ENCODE measurements at regions not wholly inside any gene's neighbourhood (a gene's known extent, or its start where the extent isn't known, plus 50 kb on each side); places are given as distances from the start of the nearest gene placed in this dataset.

DNA sequence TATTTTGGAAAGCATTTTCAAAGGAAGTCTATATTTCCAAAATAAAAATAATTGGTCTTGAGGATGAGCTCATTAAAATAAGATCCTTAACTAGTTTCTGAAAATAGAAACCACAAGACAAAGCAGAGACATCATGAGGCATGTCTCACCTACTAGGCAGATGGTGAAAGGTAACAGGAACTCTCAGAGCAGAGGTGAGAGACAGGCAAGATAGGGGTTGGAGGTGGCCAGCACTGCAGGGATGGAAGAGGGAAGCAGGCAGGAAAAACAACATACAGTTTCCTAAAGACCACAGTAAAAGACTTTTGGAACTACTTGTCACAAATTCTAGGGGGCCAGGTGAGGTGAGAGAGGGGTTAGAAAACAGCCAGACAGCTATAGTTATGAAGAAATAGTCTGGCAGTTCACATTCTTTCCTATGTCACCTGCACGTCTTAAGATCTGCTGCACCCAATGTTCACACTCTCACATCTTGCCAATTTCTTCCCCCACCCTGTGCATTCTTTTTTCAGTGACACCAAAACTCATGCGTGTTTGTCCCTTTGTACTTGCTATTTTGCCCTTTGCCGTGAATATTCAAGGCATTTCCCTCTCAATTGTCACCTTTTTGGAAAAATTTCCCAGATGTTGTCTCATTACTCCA, 341.7 kb upstream of the KITLG start:
- H3K9ac ChIP-seq (ENCODE audit: low read depth, low read length), result no peak overlapping the region
- no peaks in the 10 kb centered on the region for H3K27me3 ChIP-seq (ENCODE audit: insufficient read depth, low read length)
- WGBS, result 70% methylated on average over 3 of the region's 3 CpGs
- H3K36me3 ChIP-seq (ENCODE audit: insufficient read depth, low read length), result no peaks in the 10 kb centered on the region
- 0 out of 2 replicates have a peak, but pooled peaks cover 5% of the 10 kb centered on the region for H3K9me3 ChIP-seq (ENCODE audit: insufficient read depth, low read depth, low read length)
- no peak overlapping the region for H3K27ac ChIP-seq (ENCODE audit: low read depth, low read length)
- H3K4me3 ChIP-seq (ENCODE audit: low read length), result no peak overlapping the region
- H3K4me1 ChIP-seq (ENCODE audit: insufficient read depth, low read length), result peaks cover 25% of the 10 kb centered on the region

DNA sequence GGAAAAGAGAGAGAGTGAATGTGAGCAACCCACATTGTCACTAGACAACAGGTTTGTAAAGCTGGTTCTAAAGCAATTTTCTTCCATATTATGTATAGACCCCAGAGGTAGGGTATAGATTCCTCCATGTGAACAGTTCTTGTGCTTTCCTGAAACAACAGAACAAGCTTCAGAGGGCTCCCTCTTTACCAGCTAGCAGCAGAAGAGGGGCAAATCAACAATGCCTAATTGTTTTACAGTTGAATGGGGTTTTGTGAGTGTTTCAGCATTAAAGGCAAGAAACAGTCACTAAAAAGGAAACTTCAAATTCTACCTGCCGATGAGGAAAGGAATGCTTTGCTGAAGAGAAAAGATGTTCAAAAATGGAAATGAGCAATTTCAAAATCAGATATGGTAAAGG, 341.2 kb upstream of the KITLG start:
- no peak overlapping the region for H3K27ac ChIP-seq (ENCODE audit: low read depth, low read length)
- 54% methylated on average over 1 of the region's 1 CpG for WGBS
- peaks cover 25% of the 10 kb centered on the region for H3K4me1 ChIP-seq (ENCODE audit: insufficient read depth, low read length)
- H3K9me3 ChIP-seq (ENCODE audit: insufficient read depth, low read depth, low read length), result 0 out of 2 replicates have a peak, but pooled peaks cover 5% of the 10 kb centered on the region
- no peak overlapping the region for H3K9ac ChIP-seq (ENCODE audit: low read depth, low read length)
- H3K27me3 ChIP-seq (ENCODE audit: insufficient read depth, low read length), result no peaks in the 10 kb centered on the region
- H3K36me3 ChIP-seq (ENCODE audit: insufficient read depth, low read length), result no peaks in the 10 kb centered on the region
- H3K4me3 ChIP-seq (ENCODE audit: low read length), result no peak overlapping the region

DNA sequence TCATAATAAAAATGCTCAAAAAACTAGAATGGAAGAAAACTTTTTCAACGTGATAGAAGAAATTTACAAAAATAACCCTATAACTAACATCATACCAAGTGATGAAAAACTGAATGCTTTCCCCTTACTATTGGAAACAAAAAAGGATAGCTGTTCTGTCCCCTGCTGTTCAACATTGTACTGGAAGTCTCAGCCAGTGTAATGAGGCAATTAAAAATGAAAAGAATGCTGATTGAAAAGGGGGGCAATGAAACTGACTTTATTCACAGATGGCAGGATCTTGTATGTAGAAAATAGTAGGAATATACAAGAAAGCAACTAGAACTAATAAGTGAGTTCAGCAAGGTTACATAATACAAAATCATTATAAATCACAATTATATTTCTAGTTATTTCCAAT, 337.9 kb upstream of the KITLG start:
- 100% methylated on average over 1 of the region's 1 CpG for WGBS
- no peak overlapping the region for H3K27ac ChIP-seq (ENCODE audit: low read depth, low read length)
- H3K4me1 ChIP-seq (ENCODE audit: insufficient read depth, low read length), result peaks cover 25% of the 10 kb centered on the region
- H3K4me3 ChIP-seq (ENCODE audit: low read length), result no peak overlapping the region
- no peaks in the 10 kb centered on the region for H3K36me3 ChIP-seq (ENCODE audit: insufficient read depth, low read length)
- no peaks in the 10 kb centered on the region for H3K27me3 ChIP-seq (ENCODE audit: insufficient read depth, low read length)
- H3K9ac ChIP-seq (ENCODE audit: low read depth, low read length), result no peak overlapping the region
- peaks cover 9% of the 10 kb centered on the region; the same call in 1 of the 2 replicates for H3K9me3 ChIP-seq (ENCODE audit: insufficient read depth, low read depth, low read length)

DNA sequence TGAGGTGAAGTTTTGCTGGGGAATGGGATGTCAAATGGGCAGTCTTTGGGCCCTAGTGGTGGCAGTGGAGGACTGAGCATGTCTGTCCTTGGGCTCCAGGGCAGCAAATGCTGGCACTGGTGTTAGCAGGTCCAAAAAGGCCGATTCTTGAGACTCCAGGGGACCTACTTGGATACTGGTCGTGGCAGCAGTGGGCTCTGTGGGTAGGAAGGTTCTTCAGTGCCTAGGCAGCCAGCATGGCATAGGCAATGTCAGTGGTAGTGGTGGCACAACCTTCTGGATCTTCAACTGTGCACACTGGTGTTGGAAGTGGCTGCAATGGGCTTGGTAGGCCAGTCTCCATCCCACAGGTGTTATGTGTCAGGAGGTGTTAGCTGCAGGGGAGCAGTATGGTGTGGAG, 334.7 kb upstream of the KITLG start:
- Histone ChIP-seq H3K4me1 (ENCODE audit: insufficient read depth, low read length) (peaks cover 5% of the 10 kb centered on the region; the same call in 1 of the 2 replicates), H3K4me3 (ENCODE audit: low read length) (no peak overlapping the region), H3K27ac (ENCODE audit: low read depth, low read length) (no peak overlapping the region), H3K9ac (ENCODE audit: low read depth, low read length) (no peak overlapping the region), H3K27me3 (ENCODE audit: insufficient read depth, low read length) (no peaks in the 10 kb centered on the region), H3K9me3 (ENCODE audit: insufficient read depth, low read depth, low read length) (peaks cover 9% of the 10 kb centered on the region; the same call in 1 of the 2 replicates), H3K36me3 (ENCODE audit: insufficient read depth, low read length) (no peaks in the 10 kb centered on the region)
- WGBS, result 87% methylated on average over 2 of the region's 2 CpGs

DNA sequence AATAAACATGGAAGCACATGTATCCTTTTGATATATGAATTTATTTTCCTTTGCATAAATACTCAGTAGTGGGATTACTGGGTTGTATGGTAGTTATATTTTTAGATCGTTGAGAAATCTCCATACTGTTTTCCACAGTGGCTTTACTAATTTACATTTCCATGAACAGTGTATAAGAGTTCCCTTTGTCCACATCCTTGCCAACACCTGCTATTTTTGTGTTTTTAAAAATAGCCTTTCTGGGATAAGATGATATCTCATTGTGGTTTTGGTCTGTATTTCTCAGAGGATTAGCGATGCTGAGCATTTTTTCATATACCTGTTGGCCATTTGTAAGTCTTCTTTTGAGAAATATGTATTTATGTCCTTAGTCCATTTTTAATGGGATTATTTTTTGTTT, 329.2 kb upstream of the KITLG start:
- no peaks in the 10 kb centered on the region for H3K27me3 ChIP-seq (ENCODE audit: insufficient read depth, low read length)
- WGBS, result 87% methylated on average over 1 of the region's 2 CpGs
- H3K36me3 ChIP-seq (ENCODE audit: insufficient read depth, low read length), result no peaks in the 10 kb centered on the region
- no peaks in the 10 kb centered on the region for H3K4me1 ChIP-seq (ENCODE audit: insufficient read depth, low read length)
- H3K9me3 ChIP-seq (ENCODE audit: insufficient read depth, low read depth, low read length), result peaks cover 4% of the 10 kb centered on the region; the same call in 1 of the 2 replicates
- no peak overlapping the region for H3K27ac ChIP-seq (ENCODE audit: low read depth, low read length)
- H3K4me3 ChIP-seq (ENCODE audit: low read length), result no peak overlapping the region
- no peak overlapping the region for H3K9ac ChIP-seq (ENCODE audit: low read depth, low read length)

DNA sequence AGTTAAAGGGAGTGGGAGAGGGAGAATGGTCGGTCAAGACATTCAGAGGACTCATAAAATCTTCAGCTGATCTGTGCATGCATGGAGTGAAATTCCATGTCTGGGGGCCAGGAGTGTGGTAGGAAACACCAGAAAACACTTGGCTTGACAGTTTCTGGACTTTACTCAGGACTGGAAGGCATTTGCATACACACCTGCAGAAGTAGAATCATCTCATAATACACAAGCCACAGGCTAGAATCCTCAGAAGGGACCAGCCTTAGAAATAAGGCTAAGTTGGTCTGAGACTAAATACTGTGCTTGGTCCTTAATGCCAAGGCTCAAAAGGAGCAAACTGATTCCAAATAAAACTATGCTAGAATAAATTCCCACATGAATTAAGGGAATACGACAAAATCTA, 328.1 kb upstream of the KITLG start:
- H3K9ac ChIP-seq (ENCODE audit: low read depth, low read length), result no peak overlapping the region
- H3K36me3 ChIP-seq (ENCODE audit: insufficient read depth, low read length), result no peaks in the 10 kb centered on the region
- no peaks in the 10 kb centered on the region for H3K9me3 ChIP-seq (ENCODE audit: insufficient read depth, low read depth, low read length)
- WGBS, result 94% methylated on average over 2 of the region's 2 CpGs
- H3K27ac ChIP-seq (ENCODE audit: low read depth, low read length), result no peak overlapping the region
- H3K4me3 ChIP-seq (ENCODE audit: low read length), result no peak overlapping the region
- H3K4me1 ChIP-seq (ENCODE audit: insufficient read depth, low read length), result no peaks in the 10 kb centered on the region
- H3K27me3 ChIP-seq (ENCODE audit: insufficient read depth, low read length), result no peaks in the 10 kb centered on the region

DNA sequence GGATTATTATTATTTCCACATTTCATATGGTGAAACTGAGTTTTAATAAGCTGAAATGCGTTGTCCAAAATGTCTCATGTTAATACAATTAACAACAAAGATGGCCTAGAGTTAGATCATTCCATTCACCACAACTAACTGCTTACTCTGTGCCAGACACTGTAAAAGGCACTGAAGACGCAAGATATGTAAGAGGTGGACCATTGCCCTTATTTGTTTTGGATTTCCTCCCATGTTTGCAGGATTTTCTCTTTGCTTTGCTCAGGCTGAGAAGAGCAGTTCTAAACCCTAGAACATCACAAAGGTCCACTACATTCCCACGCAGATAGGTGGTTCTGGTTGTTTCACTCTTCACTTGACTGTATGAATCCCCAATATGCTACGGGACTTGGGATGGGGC, 324.4 kb upstream of the KITLG start:
- no peak overlapping the region for H3K9ac ChIP-seq (ENCODE audit: low read depth, low read length)

DNA sequence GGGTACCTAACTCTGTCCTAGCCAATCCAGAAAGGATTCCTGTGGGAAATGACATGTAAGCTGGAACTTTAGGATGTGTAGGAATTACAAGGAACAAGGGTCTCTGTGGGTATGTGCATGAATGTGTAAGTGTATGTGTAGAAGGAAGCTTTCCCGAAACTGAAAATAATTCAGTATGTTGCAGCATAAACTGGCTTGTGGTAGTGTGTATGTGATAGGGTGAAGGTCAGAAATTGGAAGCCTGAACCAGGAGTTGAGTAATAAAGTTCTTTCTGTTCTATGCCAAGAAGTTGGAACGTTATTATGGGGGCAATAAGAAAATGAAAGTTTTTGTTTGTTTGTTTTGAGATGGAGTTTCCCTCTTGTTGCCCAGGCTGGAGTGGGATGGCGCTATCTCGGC, 323.1 kb upstream of the KITLG start:
- no peaks in the 10 kb centered on the region for H3K4me1 ChIP-seq (ENCODE audit: insufficient read depth, low read length)
- H3K27me3 ChIP-seq (ENCODE audit: insufficient read depth, low read length), result no peaks in the 10 kb centered on the region
- H3K27ac ChIP-seq (ENCODE audit: low read depth, low read length), result no peak overlapping the region
- no peak overlapping the region for H3K9ac ChIP-seq (ENCODE audit: low read depth, low read length)
- 92% methylated on average over 4 of the region's 4 CpGs for WGBS
- no peak overlapping the region for H3K4me3 ChIP-seq (ENCODE audit: low read length)
- H3K9me3 ChIP-seq (ENCODE audit: insufficient read depth, low read depth, low read length), result no peaks in the 10 kb centered on the region
- H3K36me3 ChIP-seq (ENCODE audit: insufficient read depth, low read length), result no peaks in the 10 kb centered on the region

More for the DNA sequence above, 324.4 kb upstream of the KITLG start:
- H3K4me3 ChIP-seq (ENCODE audit: low read length), result no peak overlapping the region
- no peak overlapping the region for H3K27ac ChIP-seq (ENCODE audit: low read depth, low read length)
- no peaks in the 10 kb centered on the region for H3K27me3 ChIP-seq (ENCODE audit: insufficient read depth, low read length)
- no peaks in the 10 kb centered on the region for H3K36me3 ChIP-seq (ENCODE audit: insufficient read depth, low read length)
- no peaks in the 10 kb centered on the region for H3K9me3 ChIP-seq (ENCODE audit: insufficient read depth, low read depth, low read length)
- WGBS, result 96% methylated on average over 4 of the region's 4 CpGs
- no peaks in the 10 kb centered on the region for H3K4me1 ChIP-seq (ENCODE audit: insufficient read depth, low read length)

DNA sequence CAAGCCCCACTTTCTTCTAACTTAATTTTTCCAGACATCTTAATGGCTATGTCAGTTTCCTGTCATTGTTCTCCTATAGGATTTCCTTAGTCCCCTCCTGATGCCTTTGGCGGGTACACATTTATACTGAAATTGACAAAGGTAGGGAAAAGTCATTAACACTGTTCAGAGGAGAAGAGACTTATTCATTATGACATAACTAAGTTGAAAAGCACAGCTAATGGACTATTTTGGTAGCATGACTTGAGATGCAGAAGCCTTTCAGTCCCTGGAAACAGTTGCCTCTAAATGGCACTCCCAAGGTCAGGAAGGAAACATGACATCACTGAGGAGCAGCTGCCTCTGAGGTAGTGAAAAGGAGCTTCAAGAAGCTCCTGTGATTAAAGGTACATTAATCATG, 317.5 kb upstream of the KITLG start:
- Histone ChIP-seq H3K4me1 (ENCODE audit: insufficient read depth, low read length) (peaks cover 10% of the 10 kb centered on the region; the same call in 1 of the 2 replicates), H3K27me3 (ENCODE audit: insufficient read depth, low read length) (no peaks in the 10 kb centered on the region), H3K9ac (ENCODE audit: low read depth, low read length) (no peak overlapping the region), H3K36me3 (ENCODE audit: insufficient read depth, low read length) (no peaks in the 10 kb centered on the region), H3K27ac (ENCODE audit: low read depth, low read length) (no peak overlapping the region), H3K9me3 (ENCODE audit: insufficient read depth, low read depth, low read length) (no peaks in the 10 kb centered on the region), H3K4me3 (ENCODE audit: low read length) (no peak overlapping the region)
- 100% methylated on average over 1 of the region's 1 CpG for WGBS

DNA sequence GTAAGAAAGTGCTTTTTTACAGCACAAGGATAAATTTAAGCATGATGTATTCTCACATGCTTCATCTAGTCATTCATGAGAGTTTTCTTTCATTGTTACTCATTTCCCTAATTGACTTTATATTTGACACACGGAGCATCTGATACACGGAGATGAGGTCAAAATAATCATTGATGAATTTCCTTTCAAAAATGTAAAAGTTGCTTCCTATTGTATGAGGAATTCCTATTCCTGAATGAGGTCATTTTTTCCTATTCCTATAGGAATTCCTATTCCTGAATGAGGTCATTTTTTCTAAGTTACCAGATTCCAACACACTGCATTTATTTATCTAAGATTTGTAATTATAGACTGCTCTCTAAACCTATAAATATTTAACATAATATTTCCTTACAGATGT, 316.7 kb upstream of the KITLG start:
- H3K27me3 ChIP-seq (ENCODE audit: insufficient read depth, low read length), result no peaks in the 10 kb centered on the region
- H3K36me3 ChIP-seq (ENCODE audit: insufficient read depth, low read length), result no peaks in the 10 kb centered on the region
- H3K9me3 ChIP-seq (ENCODE audit: insufficient read depth, low read depth, low read length), result no peaks in the 10 kb centered on the region
- H3K4me3 ChIP-seq (ENCODE audit: low read length), result no peak overlapping the region
- H3K27ac ChIP-seq (ENCODE audit: low read depth, low read length), result no peak overlapping the region
- no peak overlapping the region for H3K9ac ChIP-seq (ENCODE audit: low read depth, low read length)
- WGBS, result 100% methylated on average over 2 of the region's 2 CpGs
- peaks cover 10% of the 10 kb centered on the region; the same call in 1 of the 2 replicates for H3K4me1 ChIP-seq (ENCODE audit: insufficient read depth, low read length)

DNA sequence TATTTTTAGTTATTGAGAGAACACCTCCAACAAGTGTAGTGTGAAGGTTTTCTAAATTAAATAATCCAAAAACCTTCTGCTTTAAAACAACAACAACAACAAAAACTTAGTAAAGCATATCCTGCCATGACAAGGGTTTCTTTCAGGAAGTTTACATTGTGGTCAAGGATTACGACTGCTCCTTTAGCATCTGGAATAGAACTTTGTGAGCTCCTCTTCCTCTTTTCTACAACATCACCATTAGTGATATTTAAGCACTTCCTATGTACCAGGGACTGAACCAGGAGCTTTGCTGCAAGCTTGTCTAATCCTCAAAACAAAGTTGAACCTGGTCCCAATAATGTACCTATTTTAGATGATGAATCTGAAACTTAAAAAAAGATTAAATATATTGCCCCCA, 315.4 kb upstream of the KITLG start:
- no peak overlapping the region for H3K9ac ChIP-seq (ENCODE audit: low read depth, low read length)
- no peaks in the 10 kb centered on the region for H3K36me3 ChIP-seq (ENCODE audit: insufficient read depth, low read length)
- no peaks in the 10 kb centered on the region for H3K27me3 ChIP-seq (ENCODE audit: insufficient read depth, low read length)
- no peak overlapping the region for H3K27ac ChIP-seq (ENCODE audit: low read depth, low read length)
- no peak overlapping the region for H3K4me3 ChIP-seq (ENCODE audit: low read length)
- 91% methylated on average over 1 of the region's 1 CpG for whole genome bisulfite sequencing
- peaks cover 10% of the 10 kb centered on the region; the same call in 1 of the 2 replicates for H3K4me1 ChIP-seq (ENCODE audit: insufficient read depth, low read length)
- no peaks in the 10 kb centered on the region for H3K9me3 ChIP-seq (ENCODE audit: insufficient read depth, low read depth, low read length)

DNA sequence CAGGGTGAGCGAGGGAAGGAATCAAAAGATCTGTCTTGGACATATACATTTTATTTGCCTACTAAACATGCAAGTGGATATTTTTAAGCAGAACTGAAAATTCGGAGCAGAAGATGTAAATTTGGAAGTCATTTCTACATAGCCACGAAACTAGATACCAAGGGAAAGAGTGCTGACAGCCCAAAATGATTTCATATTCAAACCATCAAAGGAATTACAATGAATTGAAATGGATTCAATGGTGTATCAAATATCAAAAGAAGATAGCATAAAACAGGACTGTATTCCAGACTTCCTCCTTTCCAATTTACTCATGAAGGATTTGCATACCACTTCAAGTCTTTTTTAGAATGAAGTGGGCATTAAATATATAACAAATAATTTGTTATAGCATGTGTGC, 313.5 kb upstream of the KITLG start:
- Histone ChIP-seq H3K36me3 (ENCODE audit: insufficient read depth, low read length) (no peaks in the 10 kb centered on the region), H3K9ac (ENCODE audit: low read depth, low read length) (no peak overlapping the region), H3K27ac (ENCODE audit: low read depth, low read length) (no peak overlapping the region), H3K27me3 (ENCODE audit: insufficient read depth, low read length) (no peaks in the 10 kb centered on the region), H3K4me3 (ENCODE audit: low read length) (no peak overlapping the region), H3K4me1 (ENCODE audit: insufficient read depth, low read length) (peaks cover 10% of the 10 kb centered on the region; the same call in 1 of the 2 replicates), H3K9me3 (ENCODE audit: insufficient read depth, low read depth, low read length) (no peaks in the 10 kb centered on the region)
- 100% methylated on average over 2 of the region's 3 CpGs for WGBS
